NB4 (cell line): ENCODE measurements at regions not wholly inside any gene's neighbourhood (a gene's known extent, or its start where the extent isn't known, plus 50 kb on each side); places are given as distances from the start of the nearest gene placed in this dataset.

Source experiments
- CTCF ChIP-seq: IDR thresholded peaks from one replicate; pipeline ENCODE4 v1.5.1; 2012; ENCODE audit warnings: low read depth, low read length
- MAX ChIP-seq: IDR thresholded peaks from 2 replicates; pipeline ENCODE4 v1.6.1; 2011; ENCODE audit warnings: low read depth, low read length

GRCh38 chr6:78062993-78063392 is 410.2 kb downstream of the MEI4 start:
- no peak for TF ChIP-seq MAX
- TF ChIP-seq CTCF, result no peak
